PC-9 (cell line): ENCODE measurements at regions not wholly inside any gene's neighbourhood (a gene's known extent, or its start where the extent isn't known, plus 50 kb on each side); places are given as distances from the start of the nearest gene placed in this dataset.

Experiments
- BruUV-seq: library from RNA; stranded (reverse); fragments of 400-500 nt; replicated peaks from 2 replicates; lab custom pipeline; 2021; lab: Mats Ljungman, UMichigan
- CTCF ChIA-PET: fragments of 300-600 bp; sonication (Branson Sonifier 250); formaldehyde crosslinking; loops from one replicate; lab custom pipeline; 2022; ENCODE audit warnings: antibody characterized with exemption; lab: Charles Lee
- POLR2A ChIA-PET: fragments of 300-600 bp; sonication (Branson Sonifier 250); formaldehyde crosslinking; loops from one replicate; lab custom pipeline; 2022; ENCODE audit warnings: antibody characterized with exemption; ENCODE audit not compliant: unreplicated experiment; lab: Charles Lee
- DNase-seq, 2 experiments: peaks; one replicate each; pipeline versions ENCODE4 v3.0.0 to v3.0.0-alpha.2; 2015 to 2022; ENCODE audit warnings: mixed read lengths in 1 of 2
- H2AFZ ChIP-seq: fragments of 200-600 bp; sonication (generic); 2 replicates; pipeline ENCODE4 v1.8.1; 2017; ENCODE audit warnings: antibody characterized with exemption
- H3F3A ChIP-seq: fragments of 200-600 bp; sonication (generic); 2 replicates; pipeline ENCODE4 v1.8.1; 2017; ENCODE audit warnings: antibody characterized with exemption, mild to moderate bottlenecking, low read depth; ENCODE audit not compliant: insufficient read depth
- H3K27ac ChIP-seq: fragments of 200-600 bp; sonication (generic); 2 replicates; pipeline ENCODE4 v1.6.1; 2016; ENCODE audit warnings: mixed run types
- H3K27me3 ChIP-seq: fragments of 200-600 bp; sonication (generic); 2 replicates; pipeline ENCODE4 v1.6.1; 2016; ENCODE audit warnings: low read depth, mixed run types; ENCODE audit not compliant: insufficient read depth
- H3K36me3 ChIP-seq: fragments of 200-600 bp; sonication (generic); 2 replicates; pipeline ENCODE4 v1.6.1; 2016; ENCODE audit warnings: low read depth, mixed run types
- H3K4me1 ChIP-seq: fragments of 200-600 bp; sonication (generic); replicated peaks from 2 replicates; pipeline ENCODE4 v1.6.1; 2016; ENCODE audit warnings: mixed run types; ENCODE audit not compliant: insufficient read depth
- H3K4me2 ChIP-seq: fragments of 200-600 bp; sonication (generic); 2 replicates; pipeline ENCODE4 v1.6.1; 2017; ENCODE audit warnings: mixed run types
- H3K4me3 ChIP-seq: fragments of 200-600 bp; sonication (generic); 2 replicates; pipeline ENCODE4 v1.6.1; 2016; ENCODE audit warnings: mixed run types
- H3K79me2 ChIP-seq: fragments of 200-600 bp; sonication (generic); 2 replicates; pipeline ENCODE4 v1.6.1; 2017; ENCODE audit warnings: low read depth, mixed run types
- H3K9me2 ChIP-seq: fragments of 200-600 bp; sonication (generic); 2 replicates; pipeline ENCODE4 v1.8.1; 2017; ENCODE audit warnings: mild to moderate bottlenecking; ENCODE audit not compliant: insufficient read depth
- H3K9me3 ChIP-seq: fragments of 200-600 bp; sonication (generic); 2 replicates; pipeline ENCODE4 v1.8.1; 2016; ENCODE audit warnings: low read depth; ENCODE audit not compliant: insufficient read depth
- H4K20me1 ChIP-seq: fragments of 200-600 bp; sonication (generic); 2 replicates; pipeline ENCODE4 v1.8.1; 2017; ENCODE audit not compliant: insufficient read depth
- CTCF ChIP-seq: fragments of 200-600 bp; sonication (generic); conservative IDR thresholded peaks from 2 replicates; pipeline ENCODE4 v1.6.1; 2017; ENCODE audit warnings: mixed run types, antibody characterized with exemption, mild to moderate bottlenecking, moderate library complexity
- EZH2 ChIP-seq: fragments of 200-600 bp; sonication (generic); IDR thresholded peaks from 2 replicates; pipeline ENCODE4 v1.8.0; 2017; ENCODE audit warnings: antibody characterized with exemption, low read depth
- intact Hi-C: fragments of 100-400 bp; cut with micrococcal nuclease; formaldehyde crosslinking; loops from one replicate; pipeline ENCODE4 v1.10.0; 2022; ENCODE audit not compliant: unreplicated experiment

GRCh38 chr21:30935889-30936168 lies 54.4 kb upstream of the KRTAP11-1 start:
- Histone ChIP-seq H3K4me2 (no peak overlapping the region), H3K4me3 (no peak overlapping the region), H3K79me2 (no peaks in the 10 kb centered on the region), H3K27me3 (no peaks in the 10 kb centered on the region), H3K27ac (no peak overlapping the region), H3K36me3 (no peaks in the 10 kb centered on the region), H3F3A (no peaks in the 10 kb centered on the region), H3K9me2 (no peaks in the 10 kb centered on the region), H3K4me1 (no peaks in the 10 kb centered on the region), H2AFZ (no peak overlapping the region), H3K9me3 (no peaks in the 10 kb centered on the region), H4K20me1 (no peaks in the 10 kb centered on the region)
- ChIA-PET POLR2A (no interaction called here), CTCF (no interaction called here)
- intact Hi-C loops: no loop called here
- no peak for DNase-seq
- TF ChIP-seq CTCF (no peak), EZH2 (no peak)
- no TSS peak for BruUV-seq

- H3K36me3 ChIP-seq: no peaks in the 10 kb centered on the region
- H3K4me2 ChIP-seq: no peak overlapping the region
- no peaks in the 10 kb centered on the region for H3K79me2 ChIP-seq
- CTCF ChIA-PET: no interaction called here
- H3K4me1 ChIP-seq: no peaks in the 10 kb centered on the region
- TF ChIP-seq EZH2: no peak
- no peak for TF ChIP-seq CTCF
- no peak overlapping the region for H3K27ac ChIP-seq
- H3F3A ChIP-seq: no peaks in the 10 kb centered on the region
- H3K27me3 ChIP-seq: no peaks in the 10 kb centered on the region
- no peaks in the 10 kb centered on the region for H3K9me2 ChIP-seq
- no peak for DNase-seq
- no TSS peak for BruUV-seq
- H4K20me1 ChIP-seq: no peaks in the 10 kb centered on the region
- POLR2A ChIA-PET: no interaction called here
- H3K4me3 ChIP-seq: no peak overlapping the region
- no peaks in the 10 kb centered on the region for H3K9me3 ChIP-seq
- intact Hi-C loops: no loop called here
- H2AFZ ChIP-seq: no peak overlapping the region
Measured at GRCh38 chr21:30935121-30935888, 53.9 kb upstream of the KRTAP11-1 start.

GRCh38 chr21:30932686-30933085 lies 51.3 kb upstream of the KRTAP11-1 start:
- no TSS peak for BruUV-seq
- H3K4me2 ChIP-seq: no peak overlapping the region
- intact Hi-C loops: no loop called here
- POLR2A ChIA-PET: no interaction called here
- H3K4me1 ChIP-seq: no peaks in the 10 kb centered on the region
- H3K27ac ChIP-seq: no peak overlapping the region
- DNase-seq: no peak
- H3K27me3 ChIP-seq: no peaks in the 10 kb centered on the region
- TF ChIP-seq EZH2 (no peak), CTCF (no peak)
- H4K20me1 ChIP-seq: no peaks in the 10 kb centered on the region
- H3F3A ChIP-seq: no peaks in the 10 kb centered on the region
- no peaks in the 10 kb centered on the region for H3K9me3 ChIP-seq
- no peak overlapping the region for H2AFZ ChIP-seq
- no peak overlapping the region for H3K4me3 ChIP-seq
- H3K79me2 ChIP-seq: no peaks in the 10 kb centered on the region
- no peaks in the 10 kb centered on the region for H3K9me2 ChIP-seq
- CTCF ChIA-PET: no interaction called here
- no peaks in the 10 kb centered on the region for H3K36me3 ChIP-seq
